ENCODE measurements at regions not wholly inside any gene's neighbourhood (a gene's known extent, or its start where the extent isn't known, plus 50 kb on each side); places are given as distances from the start of the nearest gene placed in this dataset.

DNA sequence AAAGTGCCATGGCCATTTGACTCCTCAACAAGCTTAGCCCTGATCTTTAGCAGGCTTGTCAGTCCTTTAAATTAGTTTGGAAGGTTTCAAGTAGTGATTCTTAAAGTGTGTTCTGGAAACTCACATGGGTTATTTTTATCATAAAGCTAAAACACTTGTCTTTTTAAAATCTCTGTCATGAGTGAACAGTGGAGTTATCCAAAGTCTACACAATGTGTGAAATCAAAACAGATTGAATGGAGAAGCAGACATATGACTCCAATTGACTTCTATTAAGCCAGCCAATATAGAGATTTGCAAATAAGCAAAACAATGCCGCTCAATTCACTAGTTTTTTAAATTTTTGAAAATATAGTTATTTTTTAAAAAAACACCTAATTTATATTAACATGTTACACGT is 53.3 kb upstream of the SORCS3 start:
- ATAC-seq (no peak), DNase-seq (no peak)
- intact Hi-C loops (cut with DNase I) = no loop called here
- H3K27me3 ChIP-seq = peaks cover 0 to 30% of the 10 kb centered on the region in 2 donors
- no peak overlapping the region for H3K4me3 ChIP-seq
- H3K9me3 ChIP-seq = no peaks in the 10 kb centered on the region
- TF ChIP-seq, protein P1, sequence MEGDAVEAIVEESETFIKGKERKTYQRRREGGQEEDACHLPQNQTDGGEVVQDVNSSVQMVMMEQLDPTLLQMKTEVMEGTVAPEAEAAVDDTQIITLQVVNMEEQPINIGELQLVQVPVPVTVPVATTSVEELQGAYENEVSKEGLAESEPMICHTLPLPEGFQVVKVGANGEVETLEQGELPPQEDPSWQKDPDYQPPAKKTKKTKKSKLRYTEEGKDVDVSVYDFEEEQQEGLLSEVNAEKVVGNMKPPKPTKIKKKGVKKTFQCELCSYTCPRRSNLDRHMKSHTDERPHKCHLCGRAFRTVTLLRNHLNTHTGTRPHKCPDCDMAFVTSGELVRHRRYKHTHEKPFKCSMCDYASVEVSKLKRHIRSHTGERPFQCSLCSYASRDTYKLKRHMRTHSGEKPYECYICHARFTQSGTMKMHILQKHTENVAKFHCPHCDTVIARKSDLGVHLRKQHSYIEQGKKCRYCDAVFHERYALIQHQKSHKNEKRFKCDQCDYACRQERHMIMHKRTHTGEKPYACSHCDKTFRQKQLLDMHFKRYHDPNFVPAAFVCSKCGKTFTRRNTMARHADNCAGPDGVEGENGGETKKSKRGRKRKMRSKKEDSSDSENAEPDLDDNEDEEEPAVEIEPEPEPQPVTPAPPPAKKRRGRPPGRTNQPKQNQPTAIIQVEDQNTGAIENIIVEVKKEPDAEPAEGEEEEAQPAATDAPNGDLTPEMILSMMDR (IDR thresholded peaks at IDR 0.05) = no peak
- H3K4me1 ChIP-seq = no peaks in the 10 kb centered on the region
- H3K36me3 ChIP-seq = no peaks in the 10 kb centered on the region
- H3K27ac ChIP-seq = no peak overlapping the region

DNA sequence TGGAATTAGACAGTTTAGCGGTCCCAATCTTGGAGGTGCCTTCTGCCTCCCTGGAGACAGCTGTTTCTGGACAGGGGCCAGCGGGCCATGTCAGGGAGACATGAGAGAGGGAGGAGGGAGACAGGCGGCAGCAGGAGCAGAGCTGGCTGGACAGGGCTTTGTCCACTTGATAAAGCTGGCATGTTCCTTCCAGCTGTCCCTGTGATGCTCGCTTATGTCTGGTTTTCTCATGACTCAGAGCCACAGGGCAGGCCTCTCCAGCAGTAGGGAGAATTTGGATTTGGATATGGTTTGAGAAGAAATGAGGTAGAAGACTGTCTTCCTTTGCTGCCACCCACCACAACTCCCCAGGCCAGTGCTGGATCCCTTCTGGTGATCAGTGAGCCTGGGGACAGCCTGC is 51.7 kb upstream of the SORCS3 start:
- DNase-seq (no peak), ATAC-seq (no peak)
- intact Hi-C loops (cut with DNase I) = no loop called here
- no peaks in the 10 kb centered on the region for H3K4me1 ChIP-seq
- TF ChIP-seq, protein P1 (IDR thresholded peaks at IDR 0.05) = no peak
- no peak overlapping the region for H3K4me3 ChIP-seq
- H3K27ac ChIP-seq = no peak overlapping the region
- peaks cover 0 to 14% of the 10 kb centered on the region in 2 donors for H3K27me3 ChIP-seq
- H3K9me3 ChIP-seq = no peaks in the 10 kb centered on the region
- H3K36me3 ChIP-seq = no peaks in the 10 kb centered on the region

DNA sequence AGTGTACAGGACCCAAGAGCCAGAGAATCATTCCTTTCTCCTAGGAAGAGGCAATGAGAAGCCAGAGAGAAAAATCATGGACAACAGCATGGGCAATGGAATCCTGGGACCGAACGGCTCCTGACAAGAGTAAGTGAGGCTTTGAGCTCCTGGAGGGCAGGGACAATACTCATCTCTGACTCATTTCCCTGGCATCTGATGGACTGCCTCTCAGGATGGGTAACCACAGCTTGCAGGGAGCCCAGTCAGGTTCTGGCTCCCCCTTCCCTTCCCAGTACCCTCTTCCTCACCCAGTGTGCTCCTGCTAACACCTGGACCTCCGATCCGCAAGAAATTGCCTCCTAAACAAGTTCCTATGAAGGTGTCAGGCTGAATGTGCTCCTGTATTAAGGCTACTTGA is 51.2 kb upstream of the SORCS3 start:
- Histone ChIP-seq H3K4me3 (no peak overlapping the region), H3K4me1 (no peaks in the 10 kb centered on the region), H3K36me3 (no peaks in the 10 kb centered on the region), H3K27me3 (peaks cover 0 to 16% of the 10 kb centered on the region in 2 donors), H3K27ac (no peak overlapping the region), H3K9me3 (no peaks in the 10 kb centered on the region)
- DNase-seq = no peak
- intact Hi-C loops (cut with DNase I) = no loop called here
- ATAC-seq = no peak
- TF ChIP-seq, protein P1 (IDR thresholded peaks at IDR 0.05) = no peak

All from left lung (tissue), 4 donors.